ENCODE measurements at regions not wholly inside any gene's neighbourhood (a gene's known extent, or its start where the extent isn't known, plus 50 kb on each side); places are given as distances from the start of the nearest gene placed in this dataset.

DNA sequence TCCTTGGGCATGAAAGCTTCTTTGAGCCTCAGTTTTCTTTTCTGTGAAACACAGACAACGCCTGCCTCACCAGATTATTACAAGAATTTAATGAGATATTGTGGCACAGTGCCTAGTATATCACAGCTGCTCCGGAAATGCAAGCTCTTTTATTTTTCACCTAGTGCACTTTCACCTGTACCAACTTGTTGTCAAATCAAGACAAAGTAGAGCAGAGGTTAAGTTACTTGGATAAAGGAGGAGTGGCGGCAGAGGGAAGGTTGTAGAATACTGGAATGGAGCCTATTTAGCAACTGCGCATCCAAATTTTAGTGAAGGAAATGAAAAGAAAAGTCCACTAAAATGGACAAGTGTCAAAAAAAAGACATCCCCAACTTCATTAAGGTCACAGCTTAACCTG is 54.9 kb upstream of the RHOBTB1 start:
- TF ChIP-seq, protein P1, sequence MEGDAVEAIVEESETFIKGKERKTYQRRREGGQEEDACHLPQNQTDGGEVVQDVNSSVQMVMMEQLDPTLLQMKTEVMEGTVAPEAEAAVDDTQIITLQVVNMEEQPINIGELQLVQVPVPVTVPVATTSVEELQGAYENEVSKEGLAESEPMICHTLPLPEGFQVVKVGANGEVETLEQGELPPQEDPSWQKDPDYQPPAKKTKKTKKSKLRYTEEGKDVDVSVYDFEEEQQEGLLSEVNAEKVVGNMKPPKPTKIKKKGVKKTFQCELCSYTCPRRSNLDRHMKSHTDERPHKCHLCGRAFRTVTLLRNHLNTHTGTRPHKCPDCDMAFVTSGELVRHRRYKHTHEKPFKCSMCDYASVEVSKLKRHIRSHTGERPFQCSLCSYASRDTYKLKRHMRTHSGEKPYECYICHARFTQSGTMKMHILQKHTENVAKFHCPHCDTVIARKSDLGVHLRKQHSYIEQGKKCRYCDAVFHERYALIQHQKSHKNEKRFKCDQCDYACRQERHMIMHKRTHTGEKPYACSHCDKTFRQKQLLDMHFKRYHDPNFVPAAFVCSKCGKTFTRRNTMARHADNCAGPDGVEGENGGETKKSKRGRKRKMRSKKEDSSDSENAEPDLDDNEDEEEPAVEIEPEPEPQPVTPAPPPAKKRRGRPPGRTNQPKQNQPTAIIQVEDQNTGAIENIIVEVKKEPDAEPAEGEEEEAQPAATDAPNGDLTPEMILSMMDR (IDR thresholded peaks at IDR 0.05; ENCODE audit: borderline replicate concordance, extremely low read depth, low read length, poor library complexity, severe bottlenecking) = no peak
- TF ChIP-seq EZH2 (IDR thresholded peaks at IDR 0.05; ENCODE audit: borderline replicate concordance, low read depth, low read length, severe bottlenecking) = no peak
